GM19324 (cell line): ENCODE measurements at regions not wholly inside any gene's neighbourhood (a gene's known extent, or its start where the extent isn't known, plus 50 kb on each side); places are given as distances from the start of the nearest gene placed in this dataset.
"Not testable (repeated sequence)": the region's sequence is repeated elsewhere in the genome, so short reads cannot be mapped to it uniquely, and the experiment has no call there.

Experiments used
- ATAC-seq: cut with Tn5 transposase; IDR thresholded peaks from one replicate; pipeline ENCODE4 v1.9.1; 2021; ENCODE audit warnings: mild to moderate bottlenecking, moderate library complexity; ENCODE audit not compliant: unreplicated experiment, low FRiP score

GRCh38 chr17:77083531-77083930 is 57.2 kb upstream of the SEC14L1 start:
- ATAC-seq, result no peak

- no peak for ATAC-seq
These were observed 54.8 kb upstream of the SEC14L1 start for GRCh38 chr17:77085926-77086432.

GRCh38 chr17:77086433-77087010 is 54.2 kb upstream of the SEC14L1 start:
- no peak for ATAC-seq

- no peak for ATAC-seq
These were observed 52.9 kb upstream of the SEC14L1 start for GRCh38 chr17:77087650-77088454.

- ATAC-seq, result peak; percentile 85
These were observed 52.2 kb upstream of the SEC14L1 start for GRCh38 chr17:77088455-77089123.

GRCh38 chr17:77089124-77089490 is 51.7 kb upstream of the SEC14L1 start:
- no peak for ATAC-seq

GRCh38 chr17:77089949-77090348 is 50.8 kb upstream of the SEC14L1 start:
- not testable (repeated sequence) for ATAC-seq

GRCh38 chr17:77090476-77090875 is 50.3 kb upstream of the SEC14L1 start:
- ATAC-seq, result no peak
